GM18873 (cell line): ENCODE measurements at regions not wholly inside any gene's neighbourhood (a gene's known extent, or its start where the extent isn't known, plus 50 kb on each side); places are given as distances from the start of the nearest gene placed in this dataset.
"Not testable (repeated sequence)": the region's sequence is repeated elsewhere in the genome, so short reads cannot be mapped to it uniquely, and the experiment has no call there.

Experiments used
- ATAC-seq: cut with Tn5 transposase; IDR thresholded peaks from one replicate; pipeline ENCODE4 v1.9.1; 2021; ENCODE audit warnings: mild to moderate bottlenecking, moderate library complexity, moderate number of reproducible peaks; ENCODE audit not compliant: unreplicated experiment, low FRiP score

- no peak for ATAC-seq
Observed at GRCh38 chr1:214715126-214715525, 112.1 kb downstream of the CENPF start.

DNA sequence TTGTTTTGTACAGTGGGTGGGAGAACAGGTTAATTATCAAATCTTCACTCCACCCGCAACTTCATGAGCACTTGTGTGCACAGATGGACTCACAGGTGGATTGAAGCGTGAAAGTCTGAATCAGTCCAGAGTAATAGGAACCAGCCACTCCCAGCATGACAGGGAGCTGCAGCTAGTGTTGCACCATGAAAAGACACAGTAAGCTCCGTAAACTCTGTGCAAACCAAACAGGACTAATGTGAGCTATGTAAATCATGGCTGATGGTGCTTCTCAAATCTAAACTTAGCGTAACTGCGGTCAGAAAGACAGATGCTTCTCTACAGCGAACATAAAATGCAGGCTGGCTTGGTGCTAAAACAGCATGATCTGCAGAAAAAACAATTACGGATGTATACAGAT, 114.4 kb downstream of the CENPF start:
- ATAC-seq, result no peak

DNA sequence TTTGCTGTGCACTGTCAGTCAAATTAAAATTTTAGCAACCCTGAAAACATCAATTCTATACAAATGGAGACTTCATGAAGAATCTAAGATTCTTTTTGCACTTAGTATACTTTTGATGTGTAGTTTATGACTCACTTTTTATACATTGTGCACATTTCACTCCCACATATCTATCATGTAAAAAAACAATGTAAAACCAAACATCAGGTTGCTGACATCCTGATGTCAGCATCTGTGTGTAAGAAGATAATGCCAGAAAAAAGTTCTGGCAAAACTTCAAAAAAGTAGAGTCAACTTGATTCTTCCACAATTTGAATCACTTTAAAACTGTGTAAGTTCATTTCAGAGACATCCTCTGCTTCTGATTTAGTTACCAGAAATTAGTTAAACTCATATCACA, 115.7 kb downstream of the CENPF start:
- no peak for ATAC-seq

DNA sequence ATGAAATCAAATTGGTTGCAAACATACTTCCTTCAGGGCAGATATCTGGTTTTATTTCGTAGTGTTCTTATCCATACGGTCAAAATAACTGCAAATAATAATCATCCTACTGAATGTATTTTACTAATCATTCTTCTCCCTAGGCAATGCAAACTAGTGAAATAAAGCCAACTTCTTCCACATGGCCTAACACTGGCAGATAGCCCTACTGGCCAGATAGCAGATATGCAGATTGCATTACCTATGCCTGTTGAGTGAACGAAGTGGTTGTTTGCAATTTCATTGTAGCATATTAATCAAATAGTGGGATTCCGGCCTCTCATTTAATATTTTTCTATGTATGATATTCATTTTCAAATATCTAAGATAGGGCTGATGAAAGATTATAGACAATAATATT, 116.2 kb downstream of the CENPF start:
- no peak for ATAC-seq

DNA sequence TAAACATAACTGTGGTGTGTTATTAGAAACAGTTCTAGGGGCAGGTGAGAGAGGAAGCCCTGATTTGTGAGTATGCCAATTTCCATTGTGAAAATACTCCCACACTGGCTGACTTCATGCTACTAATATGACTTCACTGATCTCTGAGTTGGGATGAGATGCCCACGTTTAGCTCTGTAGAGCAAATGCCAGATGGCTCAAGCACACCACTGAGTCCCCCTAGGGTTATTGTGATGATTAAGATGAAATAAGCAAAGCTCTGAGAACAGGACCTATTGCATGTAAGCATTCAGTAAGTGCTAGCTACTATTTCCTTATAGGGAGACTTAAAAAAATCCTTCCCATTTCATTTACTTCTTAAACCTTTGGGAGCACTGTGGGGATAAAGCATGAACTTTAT, 117.6 kb downstream of the CENPF start:
- no peak for ATAC-seq

DNA sequence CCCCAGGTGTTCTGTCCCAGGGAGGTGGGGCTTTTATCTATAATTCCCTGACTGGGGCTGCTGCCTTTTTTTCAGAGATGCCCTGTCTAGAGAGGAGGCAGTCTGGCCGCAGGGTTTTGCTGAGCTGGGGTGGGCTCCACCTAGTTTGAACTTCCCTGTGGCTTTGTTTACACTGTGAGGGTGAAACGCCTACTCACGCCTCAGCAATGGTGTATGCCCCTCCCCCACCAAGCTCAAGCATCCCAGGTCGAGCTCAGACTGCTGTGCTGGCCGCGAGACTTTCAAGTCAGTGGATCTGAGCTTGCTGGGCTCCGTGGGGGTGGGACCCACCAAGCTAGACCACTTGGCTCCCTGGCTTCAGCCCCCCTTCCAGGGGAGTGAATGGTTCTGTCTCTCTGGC, 124.3 kb downstream of the CENPF start:
- no peak for ATAC-seq

- no peak for ATAC-seq
Observed at GRCh38 chr1:214739621-214740238, 136.7 kb downstream of the CENPF start.

DNA sequence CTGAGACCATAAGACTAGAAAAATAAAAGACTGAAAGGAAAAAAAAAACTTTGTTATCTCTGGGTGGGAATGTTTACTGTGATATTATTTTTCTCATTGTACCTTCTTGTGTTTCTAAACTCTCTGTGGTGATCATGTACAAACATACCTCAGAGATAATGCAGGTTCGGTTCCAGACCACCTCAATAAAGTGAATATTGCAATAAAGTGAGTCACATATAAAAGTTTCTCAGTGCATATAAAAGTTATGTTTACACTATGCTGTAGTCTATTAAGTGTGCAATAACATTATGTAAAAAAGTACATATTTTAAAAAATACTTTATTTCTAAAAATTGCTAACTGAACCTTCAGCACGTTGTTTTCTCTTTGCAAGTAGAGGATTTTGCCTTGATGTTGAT, 137.5 kb downstream of the CENPF start:
- ATAC-seq, result no peak

GRCh38 chr1:214747050-214747635, 144.1 kb downstream of the CENPF start:
- ATAC-seq, result no peak

GRCh38 chr1:214753236-214753852, 150.3 kb downstream of the CENPF start:
- no peak for ATAC-seq

DNA sequence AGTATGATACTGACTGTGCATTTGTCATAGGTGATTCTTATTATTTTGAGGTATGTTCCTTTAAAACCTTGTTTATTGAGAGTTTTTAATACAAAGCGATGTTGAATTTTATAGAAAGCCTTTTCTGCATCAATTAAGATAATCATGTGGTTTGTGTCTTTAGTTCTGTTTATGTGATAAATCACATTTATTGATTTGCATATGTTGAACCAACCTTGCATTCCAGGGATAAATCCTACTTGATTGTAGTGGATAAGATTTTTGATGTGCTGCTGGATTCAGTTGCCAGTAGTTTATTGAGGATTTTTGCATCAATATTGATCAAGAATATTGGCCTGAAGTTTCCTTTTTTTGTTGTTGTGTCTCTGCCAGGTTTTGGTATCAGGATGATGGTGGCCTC, 158.0 kb downstream of the CENPF start:
- ATAC-seq, result no peak

DNA sequence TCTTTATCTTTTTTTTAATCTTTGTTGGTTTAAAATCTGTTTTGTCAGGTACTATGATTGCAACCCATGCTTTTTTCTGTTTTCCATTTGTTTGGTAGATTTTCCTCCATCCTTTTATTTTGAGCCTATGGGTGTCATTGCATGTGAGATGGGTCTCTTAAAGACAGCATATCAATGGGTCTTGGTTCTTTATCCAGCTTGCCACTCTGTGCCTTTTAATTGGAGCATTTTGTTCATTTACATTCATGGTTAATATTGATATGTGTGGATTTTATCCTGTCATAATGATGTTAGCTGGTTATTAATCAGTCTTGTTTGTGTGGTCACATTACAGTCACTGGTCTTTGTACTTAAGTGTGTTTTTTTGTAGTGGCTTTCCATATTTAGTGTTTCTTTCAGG, 159.9 kb downstream of the CENPF start:
- ATAC-seq, result no peak

GRCh38 chr1:214764502-214764901, 161.5 kb downstream of the CENPF start:
- ATAC-seq, result no peak

- ATAC-seq, result no peak
Observed at GRCh38 chr1:214767221-214767620, 164.2 kb downstream of the CENPF start.

- not testable (repeated sequence) for ATAC-seq
Observed at GRCh38 chr1:214769666-214770065, 166.7 kb downstream of the CENPF start.

DNA sequence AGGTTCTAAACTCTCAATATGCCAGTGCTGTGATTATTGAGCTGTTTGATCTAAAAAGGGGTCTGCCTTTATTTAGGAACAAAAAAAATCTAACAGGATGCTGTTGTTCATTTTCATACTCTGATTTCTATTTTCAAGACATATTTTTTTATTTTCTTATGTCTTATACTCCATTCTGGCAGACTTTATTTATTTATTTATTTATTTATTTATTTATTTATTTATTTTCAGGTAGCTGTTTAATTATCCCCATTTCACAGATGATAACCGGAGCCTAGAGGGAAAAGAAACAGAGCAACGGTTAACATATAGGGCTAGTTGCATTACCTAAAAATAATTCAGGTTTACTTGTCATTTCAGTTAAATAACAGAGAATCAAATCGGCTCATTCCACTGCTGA, 174.4 kb downstream of the CENPF start:
- no peak for ATAC-seq

- no peak for ATAC-seq
Observed at GRCh38 chr1:214791961-214792360, 189.0 kb downstream of the CENPF start.

GRCh38 chr1:214792527-214793186, 189.7 kb downstream of the CENPF start:
- no peak for ATAC-seq

GRCh38 chr1:214793708-214794107, 190.7 kb downstream of the CENPF start:
- ATAC-seq, result no peak

DNA sequence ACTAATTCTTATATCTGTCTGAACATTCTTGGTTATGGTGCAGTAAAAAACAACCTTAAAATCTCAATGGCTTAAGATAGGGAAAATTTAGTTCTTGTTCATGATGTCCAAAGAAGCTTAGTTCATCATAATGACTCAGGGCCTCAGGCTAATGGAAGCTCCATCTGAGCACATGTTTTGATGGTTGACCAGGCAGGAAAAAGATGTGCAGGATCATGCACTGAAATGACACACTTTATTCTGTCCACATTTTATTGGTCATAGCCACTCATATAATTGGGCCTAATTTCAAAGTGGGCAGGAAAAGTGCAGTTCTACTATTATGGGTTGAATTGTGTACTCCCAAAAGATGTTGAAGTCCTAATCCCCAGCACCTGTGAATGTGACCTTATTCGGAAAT, 198.2 kb downstream of the CENPF start:
- no peak for ATAC-seq

GRCh38 chr1:214808845-214809460, 206.0 kb downstream of the CENPF start:
- no peak for ATAC-seq
